NCI-H1436 treated with DMSO at 0.1 percent for 48 hours (cell line): ENCODE measurements at regions not wholly inside any gene's neighbourhood (a gene's known extent, or its start where the extent isn't known, plus 50 kb on each side); places are given as distances from the start of the nearest gene placed in this dataset.
"Not testable (repeated sequence)": the region's sequence is repeated elsewhere in the genome, so short reads cannot be mapped to it uniquely, and the experiment has no call there.

Experiments
- DNase-seq: peaks from one replicate; lab custom pipeline; 2025; lab: John Stamatoyannopoulos, UW

GRCh38 chr2:52698408-52698807, 1069.2 kb upstream of the CHAC2 start:
- no peak for DNase-seq

GRCh38 chr2:52697690-52698089, 1069.9 kb upstream of the CHAC2 start:
- no peak for DNase-seq

- no peak for DNase-seq
Measured at GRCh38 chr2:52695731-52696130, 1071.9 kb upstream of the CHAC2 start.

- DNase-seq: no peak
Measured at GRCh38 chr2:52686935-52687334, 1080.7 kb upstream of the CHAC2 start.

- DNase-seq: no peak
Measured at GRCh38 chr2:52676056-52676455, 1091.5 kb upstream of the CHAC2 start.

- no peak for DNase-seq
Measured at GRCh38 chr2:52668724-52669123, 1098.9 kb upstream of the CHAC2 start.

GRCh38 chr2:52659546-52659945, 1108.1 kb upstream of the CHAC2 start:
- no peak for DNase-seq

GRCh38 chr2:52658598-52658997, 1109.0 kb upstream of the CHAC2 start:
- no peak for DNase-seq

GRCh38 chr2:52639692-52640091, 1127.9 kb upstream of the CHAC2 start:
- DNase-seq: no peak

GRCh38 chr2:52632543-52632942, 1135.1 kb upstream of the CHAC2 start:
- no peak for DNase-seq

- DNase-seq: no peak
Measured at GRCh38 chr2:52629944-52630343, 1137.7 kb upstream of the CHAC2 start.

- no peak for DNase-seq
Measured at GRCh38 chr2:52629531-52629930, 1138.1 kb upstream of the CHAC2 start.

GRCh38 chr2:52622266-52622665, 1145.3 kb upstream of the CHAC2 start:
- no peak for DNase-seq

GRCh38 chr2:52613064-52613463, 1154.5 kb upstream of the CHAC2 start:
- no peak for DNase-seq

GRCh38 chr2:52611759-52612158, 1155.8 kb upstream of the CHAC2 start:
- no peak for DNase-seq

GRCh38 chr2:52608030-52608429, 1159.6 kb upstream of the CHAC2 start:
- no peak for DNase-seq

- DNase-seq: no peak
Measured at GRCh38 chr2:52597346-52597745, 1170.3 kb upstream of the CHAC2 start.

- DNase-seq: no peak
Measured at GRCh38 chr2:52594026-52594425, 1173.6 kb upstream of the CHAC2 start.

GRCh38 chr2:52584071-52584470, 1183.5 kb upstream of the CHAC2 start:
- not testable (repeated sequence) for DNase-seq

- DNase-seq: no peak
Measured at GRCh38 chr2:52572469-52572894, 1195.1 kb upstream of the CHAC2 start.

GRCh38 chr2:52571380-52572347, 1195.9 kb upstream of the CHAC2 start:
- DNase-seq: no peak

GRCh38 chr2:52570716-52571115, 1196.9 kb upstream of the CHAC2 start:
- DNase-seq: no peak

- DNase-seq: no peak
Measured at GRCh38 chr2:52563151-52563550, 1204.5 kb upstream of the CHAC2 start.

- no peak for DNase-seq
Measured at GRCh38 chr2:52558265-52558664, 1209.3 kb upstream of the CHAC2 start.
